ENCODE measurements at regions not wholly inside any gene's neighbourhood (a gene's known extent, or its start where the extent isn't known, plus 50 kb on each side); places are given as distances from the start of the nearest gene placed in this dataset.
"Not testable (repeated sequence)": the region's sequence is repeated elsewhere in the genome, so short reads cannot be mapped to it uniquely, and the experiment has no call there.

DNA sequence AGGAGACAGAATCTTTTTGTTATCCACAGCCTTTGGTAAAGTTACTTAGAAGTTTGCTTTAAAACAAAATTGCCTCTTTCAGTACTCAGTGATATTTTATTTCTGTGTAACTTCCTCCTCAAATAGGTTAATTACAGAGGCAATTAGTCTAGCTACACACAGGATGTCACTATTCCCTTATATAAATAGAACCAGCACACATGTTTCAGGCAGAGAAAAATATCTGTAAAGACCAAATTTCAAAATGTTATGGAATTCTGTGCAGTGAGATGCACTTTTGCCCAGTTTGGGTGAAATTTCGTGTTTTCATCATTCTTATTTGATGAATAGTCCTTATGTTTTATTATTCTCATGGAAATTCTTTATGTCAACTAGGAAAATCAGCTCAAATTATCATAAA is 410.6 kb upstream of the SOX5 start:
- DNase-seq, result no peak

DNA sequence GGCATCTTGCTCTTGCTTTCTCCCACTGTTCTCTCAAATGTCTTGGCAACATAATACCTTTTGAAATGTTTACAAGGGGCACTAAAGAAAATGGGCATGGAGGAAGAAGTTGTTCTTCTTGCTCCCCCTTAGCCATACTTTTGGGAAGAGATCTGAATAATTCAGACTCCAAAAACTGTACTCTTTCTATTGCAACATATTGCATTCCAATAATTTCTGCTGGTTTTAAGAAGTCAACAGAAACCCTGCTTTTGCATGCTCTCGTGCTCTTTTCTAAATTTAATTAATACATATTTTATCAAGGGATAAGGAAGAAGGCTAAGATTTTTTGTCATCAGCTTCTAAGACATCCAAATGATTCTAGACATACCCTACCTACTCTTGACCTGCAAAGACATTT is 409.9 kb upstream of the SOX5 start:
- no peak for DNase-seq

DNA sequence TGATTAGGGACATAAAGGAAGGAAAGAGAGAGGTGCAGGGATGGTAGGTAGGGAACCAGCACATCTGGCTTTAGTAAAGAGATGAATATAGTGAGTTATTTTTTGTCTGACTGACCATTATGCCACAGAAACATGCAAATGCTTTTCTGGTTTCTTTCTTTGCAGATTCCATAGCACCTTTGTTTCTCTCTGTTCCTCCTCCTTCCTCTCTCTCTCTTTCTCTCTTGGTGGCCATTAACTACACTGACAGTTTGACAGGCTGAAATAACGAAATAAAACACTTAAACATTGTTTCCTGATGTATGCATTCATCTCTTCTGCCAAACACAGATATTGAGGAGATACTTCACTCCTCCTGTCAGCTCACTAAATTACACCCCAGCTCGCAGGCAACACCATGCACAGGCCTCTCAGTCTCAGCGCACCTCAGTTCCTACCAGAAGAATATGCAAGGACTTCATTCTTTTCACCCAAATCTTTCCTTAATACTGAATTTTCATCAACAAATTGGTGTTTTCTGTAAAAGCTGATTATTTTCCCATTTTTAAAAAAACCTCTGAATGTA is 406.9 kb upstream of the SOX5 start:
- DNase-seq, result no peak

DNA sequence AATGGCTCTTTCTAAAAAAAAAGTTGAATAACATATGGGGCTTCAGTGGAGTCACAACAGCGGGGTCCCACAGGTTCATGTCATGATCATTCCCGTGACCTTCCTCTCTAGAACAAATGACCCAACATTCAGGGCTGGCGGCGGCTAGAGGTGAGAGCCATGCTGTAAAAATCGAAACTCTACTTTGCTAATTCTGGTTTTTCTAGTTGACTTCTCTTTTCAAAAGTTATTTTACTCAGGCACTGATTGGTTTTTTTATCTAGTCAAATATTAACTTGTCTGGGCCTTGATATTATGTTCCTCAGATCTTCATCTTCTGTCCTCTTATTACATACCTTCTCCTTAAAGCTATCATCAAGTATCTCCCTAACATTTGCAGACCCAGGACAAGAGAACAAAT is 402.9 kb upstream of the SOX5 start:
- DNase-seq, result no peak

DNA sequence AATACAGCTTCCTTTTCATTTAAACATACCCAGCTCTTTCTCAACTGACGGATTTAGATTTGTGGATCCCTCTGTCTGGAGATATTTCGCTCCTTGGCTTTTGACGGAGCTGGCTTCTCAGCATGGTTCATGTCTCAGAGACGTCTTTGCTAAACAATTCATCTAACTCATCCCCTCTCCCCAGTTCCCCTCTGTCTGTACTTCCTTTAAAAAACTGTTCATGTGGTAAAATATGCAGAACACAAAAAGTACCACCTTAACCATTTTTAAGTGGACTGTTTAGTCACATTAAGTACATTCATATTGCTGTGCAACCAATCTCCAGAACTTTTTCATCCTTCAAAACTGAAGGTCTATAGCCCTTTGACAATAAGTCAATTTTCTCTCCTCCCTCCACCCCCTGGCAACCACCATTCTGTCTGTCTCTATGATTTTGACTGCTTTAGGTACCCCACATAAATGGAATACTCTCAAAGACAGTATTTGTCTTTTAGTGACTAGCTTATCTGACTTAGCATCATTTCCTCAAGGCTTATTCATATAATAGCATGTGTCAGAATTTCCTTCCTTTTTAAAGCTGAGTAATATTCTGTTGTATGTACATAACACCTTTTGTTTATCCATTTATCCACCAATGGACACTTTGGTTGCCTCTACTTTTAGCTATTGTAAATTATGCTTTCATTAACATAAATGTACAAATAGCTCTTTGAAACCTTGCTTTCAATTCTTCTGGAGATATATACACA is 399.8 kb upstream of the SOX5 start:
- DNase-seq, result no peak

DNA sequence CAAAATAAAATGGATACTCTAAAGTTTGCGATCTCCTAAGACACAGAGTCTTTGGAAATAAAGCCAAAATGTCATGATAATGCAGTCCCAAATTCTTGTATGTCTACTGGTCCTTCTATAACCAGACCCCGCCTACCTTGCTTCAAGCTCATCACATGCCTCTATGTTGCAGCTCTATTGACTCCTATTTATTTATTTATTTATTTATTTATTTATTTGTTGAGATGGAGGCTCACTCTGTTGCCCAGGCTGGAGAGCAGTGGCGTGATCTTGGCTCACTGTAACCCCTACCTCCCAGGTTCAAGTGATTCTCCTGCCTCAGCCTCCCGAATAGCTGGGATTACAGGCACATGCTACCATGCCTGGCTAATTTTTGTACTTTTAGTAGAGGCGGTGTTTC is 398.7 kb upstream of the SOX5 start:
- not testable (repeated sequence) for DNase-seq

DNA sequence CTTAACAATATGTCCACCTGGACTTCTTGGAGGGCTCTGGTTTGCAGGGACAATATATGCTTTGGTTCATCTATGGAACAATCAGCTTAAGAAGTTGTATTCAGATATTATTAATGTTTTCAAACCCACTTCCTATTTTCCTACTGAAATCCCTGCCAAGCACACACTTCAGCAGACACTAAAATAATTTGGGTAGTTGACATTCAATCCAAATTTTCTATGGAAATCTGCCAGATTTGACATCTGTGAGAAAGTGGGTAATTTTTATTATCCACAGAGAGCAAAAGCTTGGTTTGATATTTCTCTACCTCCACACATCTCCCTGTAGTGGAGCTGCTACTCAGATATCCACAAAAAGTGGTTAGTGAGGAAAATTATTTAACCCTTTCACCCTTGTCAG is 378.8 kb upstream of the SOX5 start:
- DNase-seq, result no peak

DNA sequence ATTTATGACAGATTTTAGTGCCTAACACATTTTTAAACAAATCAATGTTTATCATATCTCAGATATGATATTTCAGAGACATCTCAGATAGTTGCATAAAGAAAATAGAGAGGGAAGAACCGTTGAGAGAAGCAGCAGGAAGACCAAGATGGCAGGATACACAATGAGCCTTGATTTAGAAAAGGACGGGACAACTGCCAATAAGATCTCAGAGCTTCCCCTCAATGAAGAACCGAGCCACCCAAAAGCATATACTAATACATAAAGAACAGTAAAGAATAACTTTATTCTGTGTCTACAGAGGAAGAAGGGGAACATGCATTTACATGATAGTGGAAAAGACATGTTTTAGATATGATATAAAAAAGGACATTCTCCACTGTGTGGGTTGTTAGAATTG is 375.9 kb upstream of the SOX5 start:
- DNase-seq, result no peak

DNA sequence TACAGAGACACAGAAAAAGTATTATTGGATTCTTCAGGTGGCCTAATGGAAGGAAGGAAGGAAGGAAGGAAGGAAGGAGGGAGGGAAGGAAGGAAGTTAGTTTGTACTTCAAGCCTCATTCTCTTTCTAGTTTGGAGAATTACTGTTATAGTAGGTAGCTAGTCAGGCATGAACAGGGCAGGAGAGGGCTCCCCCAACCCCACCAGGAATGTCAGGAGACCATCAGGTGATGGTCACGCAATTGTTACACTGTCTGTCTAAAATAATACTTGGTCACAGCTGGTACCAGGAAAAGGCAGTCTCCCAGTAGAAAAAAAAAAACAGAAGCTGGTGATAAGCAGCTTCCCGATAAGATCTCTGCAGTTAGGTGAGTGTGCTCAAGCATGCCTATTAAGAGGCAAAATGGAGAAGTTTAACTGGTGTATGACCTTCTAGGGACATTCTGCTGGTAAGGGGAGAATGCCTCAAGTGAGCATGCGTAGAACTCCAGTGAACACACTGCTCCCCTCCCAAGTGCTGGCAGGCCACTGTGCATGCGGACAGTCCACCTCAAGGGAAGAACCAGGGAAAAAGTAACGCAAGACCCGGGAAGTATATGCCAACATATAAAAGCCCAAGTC is 358.4 kb upstream of the SOX5 start:
- DNase-seq, result no peak

DNA sequence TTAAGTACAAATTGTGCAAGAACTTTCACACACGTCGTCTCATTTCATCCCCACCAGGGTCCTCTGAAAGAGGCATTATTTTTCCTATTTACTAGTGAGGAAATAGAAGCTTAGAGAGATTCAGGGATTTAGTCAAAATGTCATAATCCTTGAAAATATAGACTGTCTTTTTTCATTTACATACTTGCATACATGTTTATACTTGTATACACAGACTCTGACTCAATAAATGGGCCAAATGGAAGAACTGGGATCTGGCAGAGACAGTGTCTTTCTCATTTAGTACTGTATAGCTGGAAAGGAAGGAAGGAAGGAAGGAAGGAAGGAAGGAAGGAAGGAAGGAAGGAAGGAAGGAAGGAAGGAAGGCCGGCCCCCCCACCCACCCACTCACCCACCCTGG is 357.7 kb upstream of the SOX5 start:
- DNase-seq, result no peak

DNA sequence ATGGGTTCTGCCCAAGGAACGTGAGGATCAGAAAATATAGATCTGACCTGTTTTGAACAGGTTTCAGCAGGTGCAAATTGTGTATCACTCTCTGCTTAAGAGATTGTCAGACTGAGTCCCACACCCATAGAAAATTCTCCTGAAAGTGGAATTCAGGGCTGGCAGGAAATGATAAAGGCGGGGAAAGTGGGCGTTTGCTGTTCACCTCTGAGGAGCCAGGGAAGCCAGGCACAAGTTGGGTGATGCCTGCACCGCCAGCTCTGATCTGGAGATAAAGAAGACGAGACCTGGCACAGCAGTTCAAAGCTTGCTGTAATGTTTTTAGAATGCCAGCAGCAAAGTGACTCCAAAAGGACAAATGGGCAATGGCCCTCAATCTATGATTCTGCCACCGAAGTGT is 356.5 kb upstream of the SOX5 start:
- DNase-seq, result no peak

DNA sequence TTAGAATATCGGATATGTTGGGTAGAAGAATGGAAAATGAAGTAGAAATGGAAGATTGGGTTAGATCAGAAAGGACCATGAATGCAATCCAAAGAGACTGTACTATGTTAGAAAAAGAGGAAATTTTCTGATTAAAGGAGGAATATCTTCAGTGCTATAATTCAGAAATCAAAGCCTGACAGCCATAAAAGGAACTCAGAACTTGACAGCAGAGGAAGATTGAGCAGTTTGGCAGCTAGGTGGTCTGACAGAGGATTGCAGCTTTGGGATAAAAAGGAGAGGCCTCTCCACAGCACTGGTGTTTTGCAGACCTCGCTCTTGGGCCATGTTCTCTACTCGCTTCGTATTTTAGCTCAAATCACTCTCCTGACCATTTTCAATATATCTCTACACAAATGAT is 354.8 kb upstream of the SOX5 start:
- DNase-seq, result no peak

DNA sequence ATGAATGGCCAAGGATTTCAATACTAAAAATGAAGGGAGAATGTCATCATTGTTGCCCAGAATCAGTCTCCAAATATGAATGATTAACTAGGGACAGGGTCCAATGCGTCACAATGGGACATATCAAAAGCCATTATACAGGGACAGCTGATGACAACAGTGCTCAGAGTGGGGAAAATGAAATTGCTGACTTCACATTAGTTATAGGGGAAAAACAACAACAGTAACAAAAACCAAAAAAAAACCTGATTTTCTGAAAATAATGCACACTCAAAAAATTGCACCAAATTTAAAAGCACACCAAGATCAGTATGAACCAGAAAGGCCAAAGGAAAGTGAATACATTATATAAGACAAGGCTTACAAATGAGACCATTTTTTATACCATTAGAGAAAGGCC is 353.2 kb upstream of the SOX5 start:
- DNase-seq, result no peak

DNA sequence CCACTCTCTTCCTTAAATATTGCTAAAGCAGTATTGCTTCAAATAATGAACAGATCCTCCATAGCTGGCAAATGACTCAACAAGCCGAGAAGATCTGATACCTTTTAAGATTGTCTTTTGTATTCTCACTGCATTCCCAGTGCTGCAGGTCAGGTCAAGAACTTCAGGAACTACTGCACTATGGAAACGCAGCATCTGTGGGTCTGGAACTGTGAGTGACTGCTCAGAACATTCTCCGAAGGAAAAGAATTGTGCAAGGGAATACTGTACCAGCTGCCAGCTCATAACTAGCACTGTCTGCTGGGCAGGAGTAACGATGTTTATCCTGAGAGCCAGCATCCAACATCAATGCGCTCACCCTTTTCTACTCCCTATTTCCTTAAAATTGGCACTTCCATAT is 348.0 kb upstream of the SOX5 start:
- DNase-seq, result no peak

DNA sequence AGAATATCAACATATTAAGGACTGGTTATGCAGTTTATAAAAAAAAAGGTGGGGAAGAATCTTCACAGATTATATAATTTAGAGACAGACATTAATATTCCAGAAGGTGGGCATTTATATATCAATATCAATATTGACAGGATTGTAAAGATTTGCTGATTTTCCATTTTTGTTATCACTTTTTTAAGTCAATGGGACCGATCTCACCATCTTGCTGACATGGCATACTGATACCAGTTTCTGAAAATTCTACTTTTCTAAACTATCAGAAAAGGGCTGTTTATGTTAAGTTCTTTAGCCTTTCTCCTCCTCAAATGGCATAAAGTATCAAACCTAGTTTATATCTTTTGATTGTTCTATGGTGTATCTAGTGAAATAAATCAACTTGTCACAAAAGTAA is 344.1 kb upstream of the SOX5 start:
- DNase-seq, result no peak

DNA sequence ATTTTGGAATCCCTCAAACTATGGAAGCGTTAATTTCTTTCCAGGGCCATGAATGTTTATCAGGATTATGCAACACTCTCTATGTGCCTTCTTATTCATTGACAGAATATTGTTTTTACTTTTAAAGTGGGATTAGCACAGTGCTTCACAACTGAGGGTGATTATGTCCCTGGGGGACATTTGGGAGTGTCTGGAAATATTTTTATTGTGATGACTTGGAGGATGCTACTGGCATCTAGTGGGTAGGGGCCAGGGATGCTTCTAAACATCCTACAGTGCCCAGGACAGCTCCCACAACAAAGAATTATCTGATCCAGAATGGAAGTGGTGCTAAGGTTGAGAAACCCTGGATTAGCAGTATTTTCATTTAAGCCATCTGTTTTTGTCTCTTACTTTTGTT is 338.5 kb upstream of the SOX5 start:
- DNase-seq, result no peak

DNA sequence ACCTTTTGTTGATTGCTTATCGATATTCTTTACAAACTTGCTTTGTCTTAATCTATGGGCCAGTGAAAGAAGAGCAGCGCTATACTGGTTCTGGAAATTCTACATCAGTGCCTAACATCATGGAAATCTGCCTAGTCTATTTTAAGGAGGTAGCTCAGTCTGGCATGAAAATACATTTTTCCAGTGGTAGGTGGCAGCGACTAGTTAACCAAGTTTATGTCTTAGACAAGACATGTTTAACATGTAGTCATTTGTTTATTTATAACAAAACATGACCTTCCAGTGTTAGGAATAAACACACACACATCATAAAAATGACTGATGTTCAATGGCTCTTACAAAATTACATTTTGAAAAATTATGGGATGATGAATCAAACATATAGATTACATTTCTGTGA is 336.0 kb upstream of the SOX5 start:
- no peak for DNase-seq

DNA sequence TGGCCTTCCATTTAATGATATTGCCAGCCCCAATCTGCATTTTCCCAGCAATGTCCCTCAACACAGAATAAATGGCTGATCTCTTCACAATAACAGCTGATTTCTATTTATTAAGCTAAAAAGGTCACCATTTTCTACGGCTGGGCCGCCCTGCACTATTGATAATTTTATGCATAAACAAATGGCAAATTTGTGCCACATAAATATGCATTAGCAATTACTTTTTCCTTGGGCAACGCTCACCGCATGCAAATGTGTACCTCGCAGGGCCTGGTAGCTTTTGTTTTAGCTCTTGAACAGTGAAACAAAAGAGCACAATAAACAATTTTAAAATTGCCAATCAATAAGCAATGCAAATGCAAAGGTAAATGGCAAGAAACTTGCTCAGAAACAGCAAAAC is 331.9 kb upstream of the SOX5 start:
- no peak for DNase-seq

DNA sequence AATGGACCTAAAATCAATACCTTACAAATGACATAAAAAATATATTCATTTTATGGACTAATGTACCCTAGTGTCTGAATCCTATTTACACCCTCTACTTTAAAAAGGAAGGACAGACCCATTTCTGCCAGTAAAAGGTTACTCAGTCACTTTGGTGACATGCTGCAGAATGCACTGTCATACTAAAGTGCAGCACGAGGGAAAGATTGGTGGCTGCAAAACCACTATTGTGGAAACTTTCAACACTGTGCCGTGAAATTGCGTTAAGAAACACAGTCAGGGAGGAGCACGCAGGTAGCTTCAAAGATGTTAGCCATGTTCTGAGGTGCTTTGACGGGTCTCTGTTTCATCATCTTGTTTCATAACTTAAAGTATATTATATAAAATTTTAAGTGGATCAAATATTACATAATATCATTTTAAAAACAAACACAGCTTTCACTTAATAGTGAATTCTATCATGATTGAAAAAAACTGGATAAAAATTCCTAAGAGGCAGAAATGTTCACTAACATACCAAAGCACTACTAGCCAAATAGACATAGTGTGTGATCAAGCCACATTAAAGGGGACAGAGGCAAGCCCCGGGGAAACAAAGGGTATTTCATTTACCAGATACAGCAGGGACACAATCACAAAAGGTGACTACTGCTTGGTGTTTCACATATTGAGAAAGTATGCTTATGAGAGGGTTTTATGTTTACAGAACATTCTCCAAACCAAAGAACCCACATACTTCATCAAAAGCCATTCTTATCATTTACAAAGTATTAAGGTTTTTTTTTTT is 330.8 kb upstream of the SOX5 start:
- DNase-seq, result no peak

DNA sequence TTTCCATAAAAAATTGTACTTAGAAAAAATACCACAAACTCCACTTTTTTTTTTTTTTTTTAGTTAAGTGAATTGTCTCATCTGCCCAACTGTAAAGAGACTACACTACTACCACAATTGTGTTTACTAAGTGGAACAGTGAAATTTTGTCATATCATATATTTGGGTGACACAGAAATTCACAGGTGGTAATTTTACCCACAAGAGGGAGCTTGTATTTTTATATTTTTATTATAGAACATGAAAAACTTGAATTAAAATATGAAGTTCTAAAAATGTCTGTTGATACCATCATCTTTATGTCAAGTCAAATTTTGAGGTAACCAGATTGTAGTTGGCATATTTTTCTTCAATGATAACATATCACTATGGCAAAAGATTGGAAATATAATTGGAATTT is 329.4 kb upstream of the SOX5 start:
- no peak for DNase-seq

DNA sequence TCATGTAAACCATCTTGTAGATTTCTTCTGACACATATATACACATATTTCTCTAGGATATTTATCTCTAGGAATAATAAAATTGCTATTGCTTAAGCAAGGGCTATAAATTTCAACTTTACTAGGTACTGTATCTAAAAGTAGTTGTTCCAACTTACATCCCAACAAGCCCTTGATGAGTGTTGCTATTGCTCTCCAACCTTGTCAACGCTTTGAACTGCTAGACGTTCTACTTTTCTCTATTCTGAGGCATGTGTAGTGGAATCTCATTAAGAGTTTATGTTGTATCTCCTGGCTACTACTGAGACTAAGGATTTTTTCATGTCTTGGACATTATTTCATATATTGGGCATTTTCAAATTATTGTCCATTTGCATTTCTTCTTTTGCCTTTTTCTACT is 321.5 kb upstream of the SOX5 start:
- no peak for DNase-seq

DNA sequence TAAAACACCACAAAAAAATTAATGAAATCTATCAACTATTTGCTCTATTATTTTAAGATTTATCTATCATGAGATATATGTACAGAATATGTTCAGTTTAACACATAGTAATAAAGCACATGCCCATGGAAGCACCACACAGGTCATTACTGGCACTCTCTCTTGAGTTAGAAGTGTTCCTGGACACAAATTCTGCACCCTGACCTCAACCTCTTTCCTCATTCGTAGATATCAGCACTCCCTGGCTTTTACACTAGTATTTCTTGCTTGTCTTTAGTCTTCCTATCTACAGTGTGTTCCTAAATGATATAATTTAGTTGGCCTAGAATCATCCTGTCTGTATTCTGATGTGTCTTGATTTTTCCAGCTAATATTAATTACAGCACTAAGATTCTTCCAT is 321.0 kb upstream of the SOX5 start:
- no peak for DNase-seq

DNA sequence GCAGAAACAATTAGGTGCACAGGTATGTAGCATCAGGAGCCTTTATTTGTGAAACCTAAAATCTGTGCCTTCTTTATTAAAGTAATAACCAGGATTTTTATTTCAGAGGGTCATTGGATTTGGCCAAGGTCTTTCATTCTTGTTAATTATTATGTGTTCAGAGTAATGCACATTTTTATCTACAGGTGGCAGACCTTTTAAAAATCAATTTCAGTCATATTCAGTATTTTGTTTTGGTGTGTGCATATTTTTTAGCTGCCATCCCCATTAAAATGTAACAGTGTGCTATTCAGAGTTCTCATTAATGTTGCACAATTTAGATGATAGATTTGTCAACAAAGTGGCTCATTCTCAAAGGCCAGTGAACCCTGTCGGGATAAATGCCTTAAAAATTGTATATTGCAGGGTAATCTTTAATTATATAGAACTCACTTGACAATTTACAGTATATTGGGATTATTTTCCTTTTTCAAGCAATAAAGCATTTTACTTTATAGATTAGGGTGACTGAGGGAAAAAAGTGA is 319.3 kb upstream of the SOX5 start:
- DNase-seq, result no peak
